HT1080 (cell line): ENCODE measurements at regions not wholly inside any gene's neighbourhood (a gene's known extent, or its start where the extent isn't known, plus 50 kb on each side); places are given as distances from the start of the nearest gene placed in this dataset.
"Not testable (repeated sequence)": the region's sequence is repeated elsewhere in the genome, so short reads cannot be mapped to it uniquely, and the experiment has no call there.

Source experiments
- DNase-seq: peaks from one replicate; pipeline ENCODE4 v3.0.0-alpha.2; 2015; ENCODE audit warnings: low read depth

- DNase-seq: no peak
Measured at GRCh38 chr10:60473557-60473956, 83.9 kb upstream of the ANK3 start.

- DNase-seq: no peak
Measured at GRCh38 chr10:60470091-60470490, 80.4 kb upstream of the ANK3 start.

GRCh38 chr10:60469147-60469546 lies 79.5 kb upstream of the ANK3 start:
- DNase-seq: not testable (repeated sequence)

GRCh38 chr10:60467202-60467546 lies 77.5 kb upstream of the ANK3 start:
- DNase-seq: no peak

GRCh38 chr10:60466267-60467201 lies 76.9 kb upstream of the ANK3 start:
- peak; percentile 23 for DNase-seq

GRCh38 chr10:60465801-60466200 lies 76.1 kb upstream of the ANK3 start:
- peak; percentile 21 for DNase-seq

- DNase-seq: no peak
Measured at GRCh38 chr10:60464659-60465058, 75.0 kb upstream of the ANK3 start.

- DNase-seq: no peak
Measured at GRCh38 chr10:60463746-60464145, 74.1 kb upstream of the ANK3 start.

- no peak for DNase-seq
Measured at GRCh38 chr10:60461688-60462087, 72.0 kb upstream of the ANK3 start.

- DNase-seq: no peak
Measured at GRCh38 chr10:60459701-60460457, 70.2 kb upstream of the ANK3 start.

GRCh38 chr10:60456053-60456452 lies 66.4 kb upstream of the ANK3 start:
- peak; percentile 54 for DNase-seq

- no peak for DNase-seq
Measured at GRCh38 chr10:60454336-60454735, 64.7 kb upstream of the ANK3 start.

- DNase-seq: no peak
Measured at GRCh38 chr10:60453036-60453435, 63.4 kb upstream of the ANK3 start.

- no peak for DNase-seq
Measured at GRCh38 chr10:60450291-60450690, 60.6 kb upstream of the ANK3 start.

- no peak for DNase-seq
Measured at GRCh38 chr10:60448246-60448645, 58.6 kb upstream of the ANK3 start.

GRCh38 chr10:60446851-60447250 lies 57.2 kb upstream of the ANK3 start:
- peak; percentile 48 for DNase-seq

- no peak for DNase-seq
Measured at GRCh38 chr10:60446070-60446833, 56.6 kb upstream of the ANK3 start.

GRCh38 chr10:60444494-60445064 lies 54.9 kb upstream of the ANK3 start:
- DNase-seq: no peak

- DNase-seq: no peak
Measured at GRCh38 chr10:60443346-60443745, 53.7 kb upstream of the ANK3 start.

- peak; percentile 18 for DNase-seq
Measured at GRCh38 chr10:60441515-60441914, 51.8 kb upstream of the ANK3 start.

GRCh38 chr10:60439641-60440040 lies 50.0 kb upstream of the ANK3 start:
- no peak for DNase-seq
